ENCODE measurements at regions not wholly inside any gene's neighbourhood (a gene's known extent, or its start where the extent isn't known, plus 50 kb on each side); places are given as distances from the start of the nearest gene placed in this dataset.

DNA sequence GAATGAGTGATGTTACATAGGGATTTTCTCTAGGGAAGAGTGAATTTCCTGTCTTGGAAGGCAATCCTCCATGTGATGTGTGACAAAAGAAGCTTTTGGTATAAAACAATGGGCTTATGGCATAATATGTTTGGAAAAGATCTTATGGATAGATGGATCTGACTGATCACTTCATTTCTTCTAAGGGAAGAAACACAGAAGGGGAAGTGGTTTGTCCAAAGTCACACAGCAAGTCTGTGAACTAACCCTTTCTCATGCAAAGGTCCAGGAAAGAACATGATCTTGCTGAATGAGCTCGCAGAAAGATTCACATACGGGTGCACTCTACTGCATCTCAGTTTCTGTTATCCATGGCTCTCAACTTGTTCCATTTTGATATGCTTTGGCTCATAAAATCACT lies 575.9 kb upstream of the JAG1 start:
- Histone ChIP-seq H3K36me3 (ENCODE audit: insufficient read depth, low read length) (no peaks in the 10 kb centered on the region), H3K27me3 (ENCODE audit: control insufficient read depth in 1 of 2, insufficient read depth in 2 of 2, low read length in 2 of 2) (no peaks in the 10 kb centered on the region), H3K9me3 (ENCODE audit: control insufficient read depth in 1 of 2, insufficient read depth in 1 of 2, low read length in 2 of 2) (no peaks in the 10 kb centered on the region), H3K27ac (ENCODE audit: low read depth in 1 of 2, low read length in 2 of 2) (no peak overlapping the region), H3K4me1 (ENCODE audit: insufficient read depth, low read length) (no peaks in the 10 kb centered on the region), H3K4me3 (ENCODE audit: low read length) (no peak overlapping the region)
- Mint-ChIP-seq H3K27me3 (peaks cover 5% of the 10 kb centered on the region), H3K4me3 (no peak overlapping the region), H3K27ac (no peak overlapping the region), H3K36me3 (ENCODE audit: low read depth) (no peaks in the 10 kb centered on the region), H3K9me3 (peaks cover 6% of the 10 kb centered on the region), H3K4me1 (ENCODE audit: low read depth) (no peaks in the 10 kb centered on the region)
- TF ChIP-seq CTCF (IDR thresholded peaks at IDR 0.05) = no peak
- POLR2A ChIA-PET = no interaction called here
- CTCF ChIA-PET = no interaction called here
- ATAC-seq (ENCODE audit: poor library complexity) (no peak), DNase-seq (no peak)
- intact Hi-C loops (cut with DNase I, micrococcal nuclease) = no loop called here

- peaks cover 16% of the 10 kb centered on the region for H3K9me3 Mint-ChIP-seq
- no peak for ATAC-seq (ENCODE audit: poor library complexity)
- POLR2A ChIA-PET = no interaction called here
Measured at GRCh38 chr20:11252447-11252846, 578.6 kb upstream of the JAG1 start.

GRCh38 chr20:11255455-11255854 lies 581.7 kb upstream of the JAG1 start:
- Mint-ChIP-seq H3K4me3 (no peak overlapping the region), H3K36me3 (ENCODE audit: low read depth) (no peaks in the 10 kb centered on the region), H3K27me3 (no peaks in the 10 kb centered on the region), H3K9me3 (peaks cover 16% of the 10 kb centered on the region), H3K27ac (no peak overlapping the region), H3K4me1 (ENCODE audit: low read depth) (no peaks in the 10 kb centered on the region)
- no peak overlapping the region for H3K4me3 ChIP-seq (ENCODE audit: low read length)
- H3K27me3 ChIP-seq (ENCODE audit: control insufficient read depth in 1 of 2, insufficient read depth in 2 of 2, low read length in 2 of 2) = no peaks in the 10 kb centered on the region
- H3K4me1 ChIP-seq (ENCODE audit: insufficient read depth, low read length) = no peaks in the 10 kb centered on the region
- intact Hi-C loops (cut with DNase I, micrococcal nuclease) = no loop called here
- no peak for TF ChIP-seq CTCF (IDR thresholded peaks at IDR 0.05)
- no peak for ATAC-seq (ENCODE audit: poor library complexity)
- no peaks in the 10 kb centered on the region for H3K36me3 ChIP-seq (ENCODE audit: insufficient read depth, low read length)
- no peak overlapping the region for H3K27ac ChIP-seq (ENCODE audit: low read depth in 1 of 2, low read length in 2 of 2)
- ChIA-PET CTCF (no interaction called here), POLR2A (no interaction called here)
- H3K9me3 ChIP-seq (ENCODE audit: control insufficient read depth in 1 of 2, insufficient read depth in 1 of 2, low read length in 2 of 2) = no peaks in the 10 kb centered on the region
- DNase-seq = no peak

More at GRCh38 chr20:11252447-11252846, 578.6 kb upstream of the JAG1 start:
- CTCF ChIA-PET = no interaction called here
- Histone ChIP-seq H3K4me1 (ENCODE audit: insufficient read depth, low read length) (no peaks in the 10 kb centered on the region), H3K4me3 (ENCODE audit: low read length) (no peak overlapping the region), H3K36me3 (ENCODE audit: insufficient read depth, low read length) (no peaks in the 10 kb centered on the region), H3K27ac (ENCODE audit: low read depth in 1 of 2, low read length in 2 of 2) (no peak overlapping the region), H3K27me3 (ENCODE audit: control insufficient read depth in 1 of 2, insufficient read depth in 2 of 2, low read length in 2 of 2) (no peaks in the 10 kb centered on the region), H3K9me3 (ENCODE audit: control insufficient read depth in 1 of 2, insufficient read depth in 1 of 2, low read length in 2 of 2) (no peaks in the 10 kb centered on the region)
- TF ChIP-seq CTCF (IDR thresholded peaks at IDR 0.05) = no peak
- Mint-ChIP-seq H3K4me3 (no peak overlapping the region), H3K27me3 (no peaks in the 10 kb centered on the region), H3K4me1 (ENCODE audit: low read depth) (no peaks in the 10 kb centered on the region), H3K36me3 (ENCODE audit: low read depth) (no peaks in the 10 kb centered on the region), H3K27ac (no peak overlapping the region)
- intact Hi-C loops (cut with DNase I, micrococcal nuclease) = no loop called here
- no peak for DNase-seq

Measured in CD4-positive, alpha-beta T cell (primary cell).